ENCODE measurements at regions not wholly inside any gene's neighbourhood (a gene's known extent, or its start where the extent isn't known, plus 50 kb on each side); places are given as distances from the start of the nearest gene placed in this dataset.

GRCh38 chr12:75840994-75841355, 190.6 kb downstream of the PHLDA1 start:
- DNase-seq (ENCODE audit: low read depth in 3 of 3), result no peak

- no peak for DNase-seq (ENCODE audit: low read depth in 3 of 3)
These were observed 193.3 kb downstream of the PHLDA1 start for GRCh38 chr12:75838309-75838708.

GRCh38 chr12:75837700-75838099, 193.9 kb downstream of the PHLDA1 start:
- no peak for DNase-seq (ENCODE audit: low read depth in 3 of 3)

DNA sequence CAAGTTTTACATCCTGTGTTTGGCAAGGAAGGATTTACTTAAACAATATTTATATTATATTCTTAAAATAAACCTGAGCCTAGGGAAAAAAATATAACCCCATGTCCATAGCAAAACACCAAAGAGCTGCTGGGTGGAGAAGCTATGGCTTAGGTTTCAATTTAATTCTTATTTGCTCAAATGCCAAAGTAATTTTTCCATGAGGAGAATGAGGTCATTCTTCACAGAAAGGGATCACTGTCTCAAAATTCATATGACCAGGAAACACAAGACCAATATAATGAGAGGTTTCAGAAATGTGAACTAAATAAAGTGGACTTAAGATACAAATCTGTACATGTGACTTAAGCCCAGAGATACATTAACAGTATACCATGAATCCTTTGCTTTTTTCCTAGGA, 195.0 kb downstream of the PHLDA1 start:
- DNase-seq (ENCODE audit: low read depth in 3 of 3), result no peak

DNA sequence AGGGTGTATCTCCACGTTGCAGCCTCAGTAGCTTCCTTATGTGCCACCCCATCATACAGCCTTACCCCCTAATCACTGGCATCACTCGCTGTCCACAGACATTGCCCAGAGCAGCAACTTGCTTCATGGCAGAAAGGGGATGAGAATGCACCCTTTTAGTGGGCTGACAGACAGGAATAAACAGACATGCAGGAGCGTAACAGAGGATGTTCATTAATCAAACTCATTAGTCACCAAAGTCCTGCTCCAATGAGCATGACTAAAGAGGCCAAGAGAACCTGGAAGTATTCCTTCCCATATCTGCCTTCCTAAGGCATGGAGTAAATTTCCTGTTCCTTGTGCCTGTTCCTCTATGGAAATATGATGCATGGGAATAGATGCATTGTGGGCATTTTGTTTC, 197.0 kb downstream of the PHLDA1 start:
- no peak for DNase-seq (ENCODE audit: low read depth in 3 of 3)

GRCh38 chr12:75833268-75833667, 198.3 kb downstream of the PHLDA1 start:
- DNase-seq (ENCODE audit: low read depth in 3 of 3), result no peak

DNA sequence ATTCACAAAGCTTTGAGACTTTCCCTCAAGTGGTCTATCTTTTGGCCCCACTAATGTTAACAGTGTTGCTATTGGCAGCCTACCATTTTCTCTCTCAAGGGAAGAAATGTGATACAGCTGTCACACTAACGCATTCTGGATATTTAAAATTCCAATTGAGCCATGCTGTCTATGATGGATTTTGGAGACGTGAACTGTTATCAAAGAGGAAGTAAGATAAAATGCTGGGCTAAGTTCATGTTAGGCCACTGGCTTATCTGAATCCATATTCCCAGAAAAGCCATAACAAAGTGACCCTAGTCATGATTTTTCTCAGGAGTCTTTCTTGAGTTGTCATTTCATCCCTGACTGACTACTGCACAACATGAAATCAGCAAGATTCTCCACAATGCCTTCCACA, 200.2 kb downstream of the PHLDA1 start:
- no peak for DNase-seq (ENCODE audit: low read depth in 3 of 3)

DNA sequence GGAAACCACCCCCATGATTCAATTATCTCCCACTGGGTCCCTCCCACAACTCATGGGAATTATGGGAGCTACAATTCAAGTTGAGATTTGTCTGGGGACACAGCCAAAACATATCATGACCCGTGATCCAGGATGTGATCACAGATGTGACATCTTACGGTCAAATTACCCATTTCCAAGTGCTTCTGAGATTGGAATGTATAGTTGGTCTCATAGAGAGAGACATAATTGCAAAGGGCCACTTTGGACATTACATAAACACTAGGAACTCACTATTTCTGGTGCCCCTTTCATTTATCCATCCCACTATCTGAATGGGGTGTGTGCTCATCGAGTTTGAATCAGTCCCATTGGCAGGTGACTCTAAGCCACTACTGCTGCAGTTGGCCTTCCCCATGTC, 204.5 kb downstream of the PHLDA1 start:
- DNase-seq (ENCODE audit: low read depth in 3 of 3), result no peak

GRCh38 chr12:75825686-75826085, 205.9 kb downstream of the PHLDA1 start:
- no peak for DNase-seq (ENCODE audit: low read depth in 3 of 3)

DNA sequence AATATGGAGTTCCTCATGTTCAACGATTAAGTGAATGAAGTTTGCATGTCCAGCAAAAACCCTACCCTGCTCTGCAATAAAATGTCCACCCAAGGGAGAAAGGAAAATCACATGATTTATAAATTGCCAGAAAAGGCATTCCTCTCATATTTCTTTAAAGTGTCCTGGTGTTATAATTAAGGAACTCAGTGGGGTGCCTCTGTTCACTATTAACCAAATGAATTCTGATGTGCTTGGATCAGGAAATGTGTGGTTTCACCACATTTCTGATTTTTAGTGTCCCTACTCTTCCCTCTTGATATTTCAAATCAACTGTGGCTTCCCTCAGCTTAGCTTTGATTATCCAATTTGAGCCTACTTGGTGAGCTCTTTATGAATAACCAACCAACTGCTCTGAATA, 208.1 kb downstream of the PHLDA1 start:
- no peak for DNase-seq (ENCODE audit: low read depth in 3 of 3)

- DNase-seq (ENCODE audit: low read depth in 3 of 3), result no peak
These were observed 209.2 kb downstream of the PHLDA1 start for GRCh38 chr12:75822416-75822815.

DNA sequence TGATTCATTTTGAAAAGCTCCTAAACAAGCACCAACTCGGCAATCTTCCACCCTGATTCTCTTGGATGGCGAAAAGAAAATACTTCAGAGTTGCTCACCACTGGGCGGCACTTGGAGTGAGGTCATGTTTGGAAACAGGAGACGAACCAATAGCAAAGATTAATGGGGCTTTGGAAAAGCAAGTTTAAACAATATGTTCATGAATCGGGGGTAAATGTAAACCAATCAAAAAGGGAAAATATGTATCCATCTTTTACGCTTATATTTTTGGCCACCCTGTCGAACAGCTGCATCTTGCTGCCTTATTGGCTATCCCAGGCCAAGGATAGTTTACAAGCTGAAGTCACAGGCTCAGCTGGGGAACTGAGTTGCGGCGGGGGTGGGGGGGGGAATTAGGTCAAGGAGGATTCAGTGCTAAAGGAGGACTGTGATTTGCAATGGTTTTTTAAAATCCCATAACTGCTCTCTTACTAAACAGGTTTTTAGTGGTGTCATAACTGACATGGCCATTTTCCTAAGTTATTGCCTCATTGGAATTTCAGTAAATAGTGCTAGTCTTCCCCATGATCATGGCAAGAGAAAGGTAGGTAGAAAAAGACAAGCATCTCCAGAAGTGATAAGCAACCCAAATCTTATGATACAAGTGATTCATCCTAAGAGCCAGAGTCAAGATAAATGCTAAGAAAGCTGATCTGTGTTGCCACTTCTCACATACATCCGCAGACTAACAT, 210.6 kb downstream of the PHLDA1 start:
- no peak for DNase-seq (ENCODE audit: low read depth in 3 of 3)

DNA sequence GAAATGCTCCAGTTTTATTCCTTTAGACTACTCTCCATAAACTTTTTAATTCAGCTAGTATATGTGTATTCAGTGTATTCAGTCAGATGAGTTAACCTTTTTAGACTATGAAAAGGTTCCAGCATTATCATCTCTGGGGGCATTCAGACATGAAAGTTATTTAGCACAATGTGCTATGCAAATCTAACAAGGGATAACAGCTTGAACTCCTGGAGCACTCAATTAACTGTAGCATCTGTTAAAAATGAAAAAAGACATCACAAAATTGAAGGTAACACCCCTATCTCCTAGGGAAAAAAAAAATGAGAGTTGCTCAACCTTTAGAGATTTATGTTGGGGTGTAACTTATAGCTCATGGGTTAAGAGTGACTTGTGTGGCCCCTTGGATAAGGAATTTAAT, 211.5 kb downstream of the PHLDA1 start:
- no peak for DNase-seq (ENCODE audit: low read depth in 3 of 3)

DNA sequence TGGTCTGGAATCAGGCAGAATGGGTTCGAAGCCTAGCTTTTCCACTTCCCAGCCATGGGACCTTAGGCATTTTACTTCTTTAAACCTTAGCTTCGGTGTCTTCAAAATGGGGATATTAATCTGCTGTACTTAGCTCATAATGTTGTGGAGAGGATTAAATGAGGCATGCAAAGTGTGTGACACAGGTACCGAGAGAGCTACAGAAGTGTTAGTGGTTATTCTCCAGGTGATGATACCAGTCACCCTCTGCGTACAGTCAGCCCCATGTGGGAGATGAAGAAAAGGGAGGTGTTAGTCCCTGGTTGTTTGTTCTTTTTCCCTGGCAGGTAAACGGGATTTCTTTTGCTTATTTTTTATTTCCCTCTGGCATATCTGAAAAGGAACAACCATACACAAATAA, 212.1 kb downstream of the PHLDA1 start:
- no peak for DNase-seq (ENCODE audit: low read depth in 3 of 3)

GRCh38 chr12:75818863-75819262, 212.7 kb downstream of the PHLDA1 start:
- DNase-seq (ENCODE audit: low read depth in 3 of 3), result no peak

GRCh38 chr12:75816897-75817296, 214.7 kb downstream of the PHLDA1 start:
- no peak for DNase-seq (ENCODE audit: low read depth in 3 of 3)

GRCh38 chr12:75815756-75816155, 215.8 kb downstream of the PHLDA1 start:
- DNase-seq (ENCODE audit: low read depth in 3 of 3), result no peak

DNA sequence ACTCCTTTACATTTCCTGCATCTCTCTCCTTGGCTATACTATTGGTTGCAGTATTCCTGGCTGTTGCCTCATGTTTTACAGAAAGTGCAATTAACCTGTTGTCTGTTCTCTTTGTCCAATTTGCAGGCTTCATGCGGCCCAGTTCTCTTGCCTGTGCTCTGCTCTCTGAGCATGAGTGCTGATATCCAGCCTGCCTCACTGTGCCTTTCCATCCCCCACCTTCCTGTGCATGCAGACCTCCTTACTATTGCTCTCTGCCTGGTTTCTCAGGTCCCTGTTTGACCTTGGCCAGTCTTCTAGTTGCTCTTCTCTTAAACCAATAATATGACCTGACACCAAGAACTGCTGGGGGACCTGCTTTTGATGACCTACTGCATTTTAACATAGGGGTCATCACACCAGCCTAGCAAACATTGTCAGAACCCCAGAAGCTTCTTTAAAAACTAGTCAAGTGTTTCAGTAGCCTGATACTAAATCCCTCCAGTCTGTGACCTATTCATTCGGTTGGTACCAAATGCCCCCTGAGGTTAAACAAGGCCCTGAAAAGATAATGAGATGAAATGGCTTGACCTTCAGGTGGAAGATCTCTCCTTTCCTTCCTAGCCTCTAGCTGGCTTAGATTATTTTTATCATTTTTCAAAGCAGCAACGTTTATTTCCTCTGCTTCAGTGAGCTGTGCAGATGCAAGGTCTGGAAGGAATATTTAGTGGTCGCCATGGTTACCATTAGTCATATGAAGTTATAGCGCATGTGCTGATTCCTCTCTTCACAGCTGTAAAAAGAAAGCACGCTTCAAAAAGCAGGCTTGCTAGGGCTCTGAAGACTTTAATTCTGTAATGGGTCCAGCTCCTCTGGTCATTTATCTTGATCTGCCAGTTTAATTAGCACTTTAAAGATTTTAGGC, 216.5 kb downstream of the PHLDA1 start:
- no peak for DNase-seq (ENCODE audit: low read depth in 3 of 3)

GRCh38 chr12:75813072-75813471, 218.5 kb downstream of the PHLDA1 start:
- no peak for DNase-seq (ENCODE audit: low read depth in 3 of 3)

DNA sequence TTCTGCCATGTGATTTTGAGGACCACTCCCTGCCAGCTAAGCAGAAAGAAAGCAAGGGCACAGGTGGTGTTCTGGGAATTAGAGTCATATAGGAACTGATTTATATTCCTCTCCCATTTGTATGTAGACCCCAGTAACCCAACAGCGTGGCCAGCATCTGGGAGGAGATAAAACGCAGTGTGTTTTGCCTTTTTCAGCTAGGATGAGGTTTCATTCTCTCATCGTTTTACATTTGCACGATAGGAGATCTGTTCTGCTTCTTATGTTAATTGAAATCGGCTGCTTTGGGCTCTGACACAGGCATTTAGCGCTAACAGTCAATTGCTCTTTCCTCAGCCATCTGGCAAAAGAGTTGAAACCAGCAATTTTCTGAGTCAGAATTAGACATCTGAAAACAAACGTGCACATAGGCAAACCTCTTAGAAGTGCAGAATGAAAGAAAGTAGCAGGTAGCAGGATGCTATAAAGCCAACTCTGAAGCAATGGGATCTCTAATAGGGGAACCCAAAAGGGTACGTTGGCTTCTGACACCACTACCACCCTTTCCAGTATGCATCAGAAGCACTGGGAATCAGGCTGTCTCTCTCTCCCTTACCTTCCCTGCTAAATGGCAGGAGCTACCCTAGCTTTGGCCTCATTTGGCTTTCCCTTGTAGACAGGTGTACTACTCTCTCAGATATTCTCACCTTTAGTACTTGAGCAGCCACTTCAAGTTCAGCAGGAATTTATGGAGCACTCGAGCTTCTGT, 219.1 kb downstream of the PHLDA1 start:
- no peak for DNase-seq (ENCODE audit: low read depth in 3 of 3)

GRCh38 chr12:75809746-75810145, 221.8 kb downstream of the PHLDA1 start:
- DNase-seq (ENCODE audit: low read depth in 3 of 3), result no peak

DNA sequence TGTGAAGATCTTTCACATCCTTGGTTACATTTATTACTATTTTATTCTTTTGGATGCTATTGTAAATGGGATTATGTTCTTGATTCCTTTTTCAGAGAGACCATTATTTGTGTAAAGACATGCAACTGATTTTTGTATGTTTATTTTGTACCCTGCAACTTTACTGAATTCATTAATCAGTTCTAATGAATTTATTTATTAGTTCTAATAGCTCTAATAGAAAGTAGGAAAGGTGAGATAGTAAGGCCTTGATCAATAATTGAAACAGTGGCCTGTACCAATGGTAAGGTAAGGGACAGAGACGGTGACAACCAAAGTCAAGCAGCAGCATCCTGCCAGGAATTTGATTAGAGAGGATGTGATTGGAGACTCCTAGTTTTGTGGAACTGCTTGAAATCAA, 224.1 kb downstream of the PHLDA1 start:
- DNase-seq (ENCODE audit: low read depth in 3 of 3), result no peak

- no peak for DNase-seq (ENCODE audit: low read depth in 3 of 3)
These were observed 225.7 kb downstream of the PHLDA1 start for GRCh38 chr12:75805905-75806304.

Data from stimulated activated CD4-positive, alpha-beta T cell treated with anti-CD3 and anti-CD28 coated beads, TNF-alpha, amount 100 ng/mL, for 48 hours (primary cell).